ENCODE measurements at regions not wholly inside any gene's neighbourhood (a gene's known extent, or its start where the extent isn't known, plus 50 kb on each side); places are given as distances from the start of the nearest gene placed in this dataset.
"Not testable (repeated sequence)": the region's sequence is repeated elsewhere in the genome, so short reads cannot be mapped to it uniquely, and the experiment has no call there.

DNA sequence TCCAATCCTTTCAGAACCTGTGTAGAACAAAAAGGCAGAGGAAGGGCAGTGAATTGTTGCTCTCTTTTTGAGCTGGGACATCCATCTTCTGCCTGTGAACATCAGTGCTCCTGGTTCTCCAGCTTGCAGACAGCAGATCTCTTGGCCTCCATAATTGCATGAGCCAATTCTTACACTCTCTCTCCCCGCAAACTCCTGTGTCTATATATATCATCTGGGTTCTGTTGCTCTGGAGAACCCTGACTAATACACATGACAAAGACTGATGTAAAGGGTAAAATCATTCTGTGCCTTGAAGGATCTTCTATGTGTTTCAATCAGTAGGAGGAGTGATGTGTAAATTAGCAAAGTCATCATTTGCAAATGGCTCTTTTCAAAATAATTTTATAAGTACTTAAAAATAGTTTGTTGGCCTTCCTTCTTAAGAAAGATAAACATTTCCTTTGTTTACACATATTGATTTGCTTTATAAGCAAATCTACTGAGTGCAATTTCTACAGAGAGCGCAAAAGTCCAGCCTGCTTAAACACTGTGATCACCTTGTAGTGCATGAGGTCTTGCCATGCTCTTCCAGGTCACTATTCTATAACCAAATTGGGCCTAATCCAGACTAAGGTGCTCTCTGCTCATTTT, 154.9 kb upstream of the ANKRD28 start:
- DNase-seq: no peak

DNA sequence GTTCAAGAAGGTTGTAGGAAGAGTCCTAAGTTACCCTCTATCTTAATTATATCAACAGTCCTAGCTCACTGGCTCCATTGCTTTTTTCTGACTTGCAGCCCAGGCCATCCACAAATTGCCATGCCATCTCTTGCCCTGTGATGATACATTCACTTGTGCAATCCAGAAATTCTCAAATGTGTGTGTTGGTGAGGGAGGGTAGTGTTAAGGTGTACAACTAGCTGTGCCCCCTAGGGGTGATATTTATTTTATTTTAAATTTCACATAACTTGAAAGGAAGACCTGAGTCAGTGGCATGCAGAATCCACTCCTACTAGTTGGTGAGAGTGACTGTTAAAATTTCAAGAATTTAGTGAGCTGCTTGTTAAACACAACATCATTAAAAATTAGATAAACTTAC, 156.1 kb upstream of the ANKRD28 start:
- no peak for DNase-seq

DNA sequence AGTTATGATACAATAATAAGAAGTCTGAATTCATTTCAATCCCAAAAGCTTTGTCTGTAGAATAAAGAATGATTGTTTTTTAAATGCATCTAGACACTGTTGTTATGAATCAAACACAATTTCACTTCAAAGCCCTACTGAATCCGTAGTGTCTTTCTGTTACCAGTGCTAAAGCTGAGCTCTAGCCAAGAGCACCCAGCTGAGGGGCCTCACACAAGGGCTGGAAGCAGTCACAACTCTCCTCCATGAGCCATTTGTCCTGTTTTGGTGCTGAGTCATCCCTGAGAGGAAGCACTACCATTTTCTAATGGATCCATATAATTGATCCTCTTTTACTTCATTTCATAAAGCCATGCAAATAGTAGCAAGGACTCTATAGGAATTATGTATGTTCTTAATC, 158.2 kb upstream of the ANKRD28 start:
- DNase-seq: no peak

DNA sequence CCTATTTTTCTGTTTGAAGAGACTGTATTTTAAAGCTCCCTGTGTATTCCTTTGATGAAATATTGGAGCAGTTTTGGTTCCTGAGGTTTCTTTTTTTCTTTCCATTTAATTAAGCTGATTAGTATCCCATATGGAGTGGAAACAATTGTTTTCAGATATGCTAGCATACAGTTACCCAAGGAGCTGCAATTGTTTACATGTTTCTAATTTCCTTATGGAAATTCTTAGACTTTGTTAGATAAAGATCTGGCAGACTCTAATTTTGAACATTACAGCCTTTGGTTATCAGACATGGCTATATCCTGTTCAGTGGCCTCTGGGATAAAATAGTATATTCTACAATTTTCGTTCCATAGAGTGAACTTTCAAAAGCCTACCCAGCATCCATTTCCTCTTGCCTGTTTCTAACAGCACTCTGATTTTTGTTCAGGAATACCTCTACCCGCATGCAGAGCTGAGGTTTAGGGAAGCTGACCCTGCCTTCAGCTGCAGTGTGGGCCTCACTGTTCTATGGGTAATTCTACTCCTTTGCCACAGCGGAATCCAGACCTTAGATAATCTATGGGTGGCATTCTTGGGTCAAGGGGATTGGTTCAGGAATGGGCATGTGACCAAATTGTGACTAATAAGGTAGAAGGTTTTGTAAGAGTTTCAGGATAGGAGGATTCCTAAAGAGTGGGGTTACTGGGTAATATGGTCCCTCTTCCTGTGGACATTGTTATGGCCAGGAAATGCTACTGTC, 161.1 kb upstream of the ANKRD28 start:
- DNase-seq: no peak

DNA sequence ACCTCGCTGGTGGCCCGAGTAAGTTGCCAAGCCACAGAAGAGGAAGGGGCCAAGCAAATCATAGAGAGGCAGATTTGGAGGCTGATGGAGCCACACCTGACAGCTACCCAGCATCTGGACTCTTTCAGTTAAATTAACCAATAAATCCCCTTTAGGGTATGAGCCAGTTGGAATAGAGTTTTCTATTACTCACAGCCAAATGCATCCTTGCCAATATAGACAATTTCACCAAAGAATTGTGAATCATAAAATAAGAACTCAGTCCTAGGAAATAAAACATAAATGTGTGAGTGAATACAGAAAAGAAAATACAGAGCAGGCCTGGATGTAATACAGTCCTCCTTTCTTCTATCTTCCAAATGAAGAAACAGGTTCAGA, 161.6 kb upstream of the ANKRD28 start:
- no peak for DNase-seq

DNA sequence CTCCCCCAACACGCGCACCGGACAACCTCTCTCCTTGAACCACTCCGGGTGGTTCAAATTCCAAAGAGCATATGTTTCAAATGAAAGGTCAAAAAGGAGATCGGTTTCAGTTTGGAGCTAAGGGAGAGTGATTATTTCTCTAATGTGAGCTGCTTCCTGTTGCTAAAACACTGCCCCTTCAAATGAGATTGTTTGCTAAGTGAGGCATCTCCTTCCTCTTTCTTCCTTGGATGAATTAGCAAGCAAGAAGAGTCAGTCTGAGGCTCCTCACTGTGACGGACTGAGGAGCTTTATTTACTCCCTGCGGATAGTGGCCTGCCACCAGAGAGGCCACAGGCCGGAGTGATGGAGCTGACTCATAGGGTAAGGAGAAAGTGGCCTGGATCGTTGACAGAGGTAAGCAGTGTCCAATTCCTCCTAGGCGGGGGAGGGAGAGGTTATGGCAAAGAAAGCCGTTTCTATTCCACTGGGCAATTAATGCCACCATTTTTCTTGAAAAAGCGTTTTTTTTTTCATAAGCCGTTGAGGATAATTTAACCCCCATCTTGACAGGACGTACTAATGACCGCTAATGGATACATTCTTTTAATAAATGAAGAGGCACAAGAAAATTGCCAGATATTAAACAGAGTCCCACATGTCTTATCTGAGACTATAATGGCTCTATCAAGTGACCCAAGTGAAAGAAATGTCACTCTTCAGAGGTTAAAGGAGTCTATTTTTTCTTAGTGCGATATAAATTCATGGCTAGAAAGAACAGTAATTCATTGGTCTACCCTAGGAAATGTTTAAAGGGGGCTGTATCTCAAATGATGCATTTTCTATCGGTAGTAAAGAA, 167.0 kb upstream of the ANKRD28 start:
- no peak for DNase-seq

DNA sequence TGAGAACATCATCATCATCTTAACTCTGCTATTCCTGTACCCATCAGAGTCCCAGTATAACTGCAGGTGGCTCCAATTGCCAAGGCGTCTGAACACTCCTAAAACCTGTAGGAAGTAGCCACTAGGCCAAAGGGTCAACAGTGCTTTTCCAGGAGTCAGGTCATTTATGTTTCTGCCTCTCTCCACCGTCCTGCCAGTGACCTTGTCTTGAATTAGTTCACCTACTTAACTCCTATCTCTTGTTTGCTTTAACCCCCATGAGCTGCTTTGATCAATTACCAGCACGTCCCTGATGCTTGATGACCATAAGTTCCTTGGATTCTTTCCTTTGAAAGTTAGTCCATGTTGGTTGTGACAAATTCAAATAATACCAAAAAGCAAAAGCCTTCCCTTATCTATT, 169.8 kb upstream of the ANKRD28 start:
- DNase-seq: no peak

DNA sequence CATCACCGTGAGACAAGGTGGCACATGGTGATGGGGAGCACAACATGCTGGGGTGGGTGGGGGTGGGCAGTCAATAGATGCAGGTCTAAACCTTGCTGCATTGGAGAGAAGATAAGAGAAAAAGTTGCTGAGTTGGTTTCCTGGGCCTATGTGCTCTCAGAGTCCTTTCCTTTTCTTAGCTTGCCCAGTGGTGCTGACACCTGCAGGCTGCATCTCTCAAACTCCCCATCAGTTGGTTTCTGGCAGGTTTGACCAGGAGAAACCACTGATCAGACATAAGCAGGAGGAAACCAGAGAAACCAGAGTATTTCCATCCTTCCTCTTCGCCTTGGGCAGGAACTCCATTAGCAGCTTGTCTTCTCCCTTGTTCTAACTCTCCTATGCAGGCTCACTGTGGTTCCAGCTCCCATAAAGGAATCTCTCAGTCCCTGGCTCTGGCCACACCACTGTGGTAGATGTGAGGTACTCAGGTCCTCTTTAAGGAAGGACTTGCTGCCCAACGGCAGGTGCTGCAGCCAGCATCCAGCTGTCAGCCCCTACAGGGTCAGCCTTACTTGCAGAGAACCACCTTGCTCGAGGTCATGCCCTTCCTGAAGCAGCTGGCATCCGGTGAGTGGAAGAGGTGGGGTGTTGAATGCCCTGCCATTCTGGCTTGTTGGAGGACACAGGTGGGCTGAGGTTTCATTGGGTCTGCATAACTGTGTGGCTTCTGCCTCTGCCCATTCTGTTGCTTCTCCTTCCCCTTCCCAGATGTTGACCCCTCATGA, 172.3 kb upstream of the ANKRD28 start:
- DNase-seq: no peak

DNA sequence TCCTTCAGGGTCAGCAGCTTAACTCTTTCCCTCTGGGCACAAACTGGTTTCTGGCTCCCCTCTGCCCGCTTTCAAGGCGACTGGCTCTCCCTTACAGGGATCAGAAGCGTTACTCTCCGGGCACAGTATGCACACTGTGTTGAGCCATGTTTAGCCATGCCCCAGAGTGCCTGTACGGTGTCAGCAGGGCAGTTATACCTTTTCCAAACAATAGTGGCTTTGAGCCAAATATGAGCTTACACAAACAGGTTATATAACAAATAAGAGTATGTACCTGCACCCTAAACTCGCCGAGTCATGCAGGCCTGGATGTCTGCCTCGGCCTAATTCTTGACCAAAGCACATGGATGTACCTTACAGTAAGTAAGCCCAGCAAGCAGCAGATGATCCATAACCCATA, 175.6 kb upstream of the ANKRD28 start:
- no peak for DNase-seq

DNA sequence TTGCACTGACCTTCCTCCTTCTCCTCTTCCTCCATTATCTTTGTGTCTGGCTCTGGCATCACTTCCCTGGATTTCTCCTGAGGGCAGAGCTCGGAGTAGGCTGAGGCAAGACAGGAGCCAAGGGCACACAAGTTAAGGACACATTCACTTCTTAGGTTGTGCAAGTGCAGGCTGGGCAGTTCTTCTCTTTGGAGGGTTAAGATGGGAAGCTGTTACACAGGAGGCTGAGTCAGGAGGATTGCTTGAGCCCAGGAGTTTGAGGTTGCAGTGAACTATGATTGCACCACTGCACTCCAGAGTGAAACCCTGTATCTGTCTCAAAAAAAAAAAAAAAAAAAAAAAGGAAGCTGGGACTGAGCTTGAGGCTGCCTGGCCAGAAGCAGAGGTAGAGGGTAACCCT, 176.2 kb upstream of the ANKRD28 start:
- no peak for DNase-seq

DNA sequence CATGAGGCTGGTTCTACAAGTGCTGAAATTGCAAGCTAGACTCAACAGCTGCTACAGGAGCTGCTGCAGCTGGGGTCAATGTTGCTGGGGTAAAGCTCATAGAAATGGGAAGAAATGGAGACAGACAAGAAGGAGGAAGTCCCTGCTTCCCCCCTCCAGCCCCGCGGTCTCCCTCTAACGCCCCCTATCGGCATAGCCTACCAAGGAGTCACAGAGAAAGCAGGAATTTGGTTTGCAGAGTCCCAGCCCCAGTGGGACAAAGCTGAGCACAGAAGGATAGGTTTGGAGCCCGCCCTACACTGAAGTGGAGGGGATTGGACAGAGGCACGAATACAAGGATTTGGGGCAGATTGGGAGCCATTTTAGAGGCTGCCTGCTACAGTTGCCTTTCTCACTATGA, 176.9 kb upstream of the ANKRD28 start:
- DNase-seq: no peak

DNA sequence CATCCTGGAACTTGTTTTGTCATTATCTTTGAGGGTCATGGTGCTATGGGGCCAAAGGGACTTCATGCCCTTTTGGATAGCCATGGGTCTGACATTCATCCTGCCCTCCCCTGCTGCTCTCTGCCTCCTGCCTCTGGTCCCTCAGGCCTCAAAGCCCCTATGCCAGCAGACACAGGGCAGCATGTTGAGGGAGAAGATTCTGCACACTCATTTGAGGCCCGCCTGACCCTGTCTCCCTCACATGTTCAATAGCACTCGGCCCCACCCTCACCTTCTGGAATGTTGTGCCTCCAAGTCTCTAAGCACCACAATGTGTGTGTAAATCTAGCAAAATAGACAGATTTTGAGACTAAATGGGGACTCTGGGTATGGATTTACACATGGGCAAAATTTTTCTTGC, 178.7 kb upstream of the ANKRD28 start:
- no peak for DNase-seq

DNA sequence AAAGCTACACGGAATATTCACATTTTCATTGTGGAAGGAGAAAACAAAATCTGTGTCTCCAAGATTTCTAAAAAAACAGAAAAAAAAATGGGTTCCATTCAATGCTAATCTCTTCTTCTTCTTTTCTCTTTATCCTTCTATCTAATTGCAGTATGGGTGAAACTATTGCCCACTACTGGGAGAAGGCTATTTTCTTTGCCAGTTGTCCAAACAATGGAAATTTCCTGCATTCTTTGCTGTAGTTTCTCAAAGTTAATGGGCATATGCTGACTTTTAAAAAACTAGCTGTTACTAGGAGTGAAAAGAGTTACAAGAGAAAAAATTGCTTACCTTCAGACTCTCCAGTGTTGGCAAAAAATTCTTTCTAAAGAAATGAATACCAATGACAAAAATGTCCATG, 179.3 kb upstream of the ANKRD28 start:
- no peak for DNase-seq

DNA sequence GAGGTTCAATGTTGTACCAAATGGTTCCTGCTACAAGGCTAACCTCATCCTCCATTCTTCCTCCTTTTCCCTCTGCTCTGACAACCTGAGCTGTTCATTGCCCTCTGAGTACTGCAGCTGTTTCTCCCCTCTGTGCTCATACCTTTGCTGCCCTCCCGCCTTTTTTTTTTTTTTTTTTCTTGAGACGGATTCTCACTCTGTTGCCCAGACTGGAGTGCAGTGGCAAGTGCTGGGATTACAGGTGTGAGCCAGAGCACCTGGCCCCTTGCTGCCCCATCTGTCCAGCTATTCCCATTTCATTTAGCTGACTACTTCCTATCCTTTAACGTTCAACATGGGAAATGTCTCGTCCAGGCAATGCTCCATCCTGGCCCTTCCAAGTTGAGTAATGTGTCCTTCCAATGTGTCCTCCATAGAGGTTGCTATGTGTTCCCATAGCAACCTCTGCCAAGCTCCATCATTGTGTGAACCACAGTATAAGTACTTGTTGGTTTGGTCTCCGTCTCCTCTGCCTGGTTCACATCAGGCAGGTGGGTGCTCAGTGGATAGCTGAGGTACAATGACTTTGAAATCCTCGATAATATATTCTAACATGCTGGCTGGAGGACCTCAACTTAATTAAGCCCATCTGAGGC, 179.9 kb upstream of the ANKRD28 start:
- DNase-seq: no peak

DNA sequence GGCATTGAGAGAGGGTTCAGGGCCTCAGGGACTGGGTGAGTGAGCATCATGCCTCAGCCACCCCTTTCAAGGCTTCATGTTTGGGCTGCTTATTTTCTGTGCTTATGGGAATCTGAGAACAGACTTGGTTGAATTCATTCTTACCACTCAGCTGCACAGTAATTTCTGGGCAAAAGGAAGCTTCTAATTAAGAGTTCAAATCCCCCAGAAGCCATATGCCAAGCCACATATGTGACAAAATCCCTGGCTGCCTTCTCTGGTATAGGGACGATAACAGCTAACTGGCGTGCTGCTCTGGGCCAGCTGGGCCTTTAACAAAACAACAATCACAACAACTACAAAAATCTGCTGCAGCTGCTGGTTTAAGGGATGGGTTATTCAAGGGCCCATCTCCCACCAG, 181.0 kb upstream of the ANKRD28 start:
- DNase-seq: no peak

DNA sequence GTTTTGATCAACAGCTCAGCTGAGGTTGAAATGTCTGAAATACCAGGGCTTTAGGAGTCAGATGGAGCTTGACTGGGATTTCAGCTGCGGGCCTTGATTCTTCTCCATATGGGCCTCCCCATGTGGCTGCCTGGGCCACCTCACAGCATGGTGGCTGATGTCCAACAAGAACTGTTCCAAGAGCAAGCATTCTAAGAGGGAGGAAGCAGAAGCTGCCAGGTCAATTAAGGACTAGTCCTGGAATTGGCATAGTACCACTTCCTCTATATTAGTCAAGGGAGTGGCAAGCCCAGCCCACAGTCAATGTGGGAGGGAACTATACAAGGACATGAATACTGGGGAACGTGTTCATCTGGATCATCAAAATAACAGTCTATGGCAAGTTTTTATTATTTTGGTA, 181.7 kb upstream of the ANKRD28 start:
- DNase-seq: no peak

DNA sequence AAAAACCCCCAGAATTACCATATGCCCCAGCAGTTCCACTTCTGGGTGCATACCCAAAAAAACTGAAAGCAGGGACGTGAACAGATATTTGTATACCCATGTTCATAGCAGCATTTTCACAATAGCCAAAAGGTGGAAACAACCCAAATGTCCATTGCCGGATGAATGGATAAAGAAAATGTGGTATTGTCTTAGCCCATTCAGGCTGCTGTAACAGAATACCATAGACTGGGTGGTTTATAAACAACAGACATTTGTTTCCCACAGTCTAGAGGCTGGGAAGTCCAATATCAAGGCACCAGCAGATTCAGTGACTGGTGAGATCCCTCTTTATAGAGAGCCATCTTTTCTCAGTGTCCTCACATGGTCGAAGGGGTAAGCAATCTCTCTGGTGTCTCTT, 182.1 kb upstream of the ANKRD28 start:
- DNase-seq: no peak

DNA sequence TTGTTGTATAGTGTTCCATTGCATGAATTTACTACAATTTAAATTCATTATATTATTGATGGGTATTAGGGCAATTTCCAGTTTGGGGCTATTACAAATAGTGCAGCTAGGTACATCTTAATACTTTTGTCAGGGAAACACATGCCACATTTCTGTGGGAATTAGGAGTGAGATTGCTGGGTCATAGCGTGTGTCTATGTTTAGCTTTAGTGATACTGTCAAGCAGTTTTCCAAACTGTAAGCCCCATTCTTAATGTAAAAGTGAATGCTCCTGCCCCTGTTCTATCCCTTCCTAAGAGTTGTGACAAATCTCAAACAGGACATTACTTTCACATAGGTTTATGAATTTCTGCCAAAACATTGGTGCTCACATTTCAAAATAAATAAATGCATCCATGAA, 184.5 kb upstream of the ANKRD28 start:
- no peak for DNase-seq

DNA sequence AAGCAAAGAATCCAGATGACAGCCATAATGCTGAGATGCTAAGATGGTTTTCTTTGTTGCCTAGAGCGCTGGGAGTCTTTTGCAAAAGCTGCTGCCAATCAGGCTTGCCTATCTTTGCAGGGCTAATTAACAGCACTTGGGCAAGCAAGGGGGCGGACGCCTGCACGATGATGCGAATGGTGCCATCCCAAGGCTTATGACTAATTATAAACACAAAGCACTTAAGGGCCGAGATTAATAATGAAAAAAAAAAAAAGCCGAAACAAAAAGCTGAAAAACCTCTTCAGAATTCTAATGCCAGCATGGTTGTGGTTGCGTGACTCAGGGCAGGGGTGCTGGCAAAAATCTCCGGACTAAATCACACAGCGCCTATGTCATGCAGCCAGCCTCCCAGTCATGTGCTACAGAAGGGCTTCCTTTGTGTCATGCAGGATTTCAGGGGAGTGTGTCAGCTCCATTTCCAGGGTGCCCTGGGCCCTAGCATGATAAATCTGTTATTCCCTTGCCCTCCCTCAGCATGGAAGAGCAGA, 185.0 kb upstream of the ANKRD28 start:
- peak; percentile 13 for DNase-seq

DNA sequence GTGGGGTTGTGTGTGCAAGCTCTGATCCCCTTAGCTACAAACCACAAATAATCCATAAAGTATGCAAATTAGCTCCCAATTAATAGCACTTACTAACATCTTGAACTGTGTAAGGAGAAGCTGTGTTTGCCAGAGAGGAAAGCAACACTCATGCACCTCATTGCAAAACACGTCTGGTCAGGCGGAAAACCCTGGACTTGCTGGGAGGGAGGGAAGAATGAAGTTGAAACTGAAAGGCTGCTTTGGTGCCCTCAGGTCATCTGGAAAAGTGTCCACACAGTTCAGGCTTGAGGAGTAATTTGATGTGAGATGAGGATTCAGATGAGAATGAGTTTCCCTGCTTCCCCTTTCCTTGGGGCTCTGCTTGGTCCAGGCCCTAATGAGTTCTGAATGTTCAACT, 185.5 kb upstream of the ANKRD28 start:
- DNase-seq: no peak

DNA sequence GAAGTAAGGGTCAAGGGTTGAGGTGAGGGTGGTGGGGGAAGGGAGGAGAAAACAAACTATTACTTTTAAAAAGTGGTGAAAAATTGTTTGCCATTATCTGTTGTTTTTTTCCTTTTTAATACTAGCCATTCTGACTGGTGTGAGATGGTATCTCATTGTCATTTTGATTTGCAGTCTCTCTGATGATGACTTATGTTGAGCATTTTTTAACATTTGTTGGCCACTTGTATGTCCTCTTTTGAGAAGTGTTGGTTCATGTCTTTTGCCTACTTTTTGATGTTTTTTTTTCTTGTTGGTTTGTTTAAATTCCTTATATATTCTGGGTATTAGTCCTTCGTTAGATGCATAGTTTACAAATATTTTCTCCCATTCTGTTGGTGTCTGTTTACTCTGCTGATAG, 185.9 kb upstream of the ANKRD28 start:
- DNase-seq: no peak

DNA sequence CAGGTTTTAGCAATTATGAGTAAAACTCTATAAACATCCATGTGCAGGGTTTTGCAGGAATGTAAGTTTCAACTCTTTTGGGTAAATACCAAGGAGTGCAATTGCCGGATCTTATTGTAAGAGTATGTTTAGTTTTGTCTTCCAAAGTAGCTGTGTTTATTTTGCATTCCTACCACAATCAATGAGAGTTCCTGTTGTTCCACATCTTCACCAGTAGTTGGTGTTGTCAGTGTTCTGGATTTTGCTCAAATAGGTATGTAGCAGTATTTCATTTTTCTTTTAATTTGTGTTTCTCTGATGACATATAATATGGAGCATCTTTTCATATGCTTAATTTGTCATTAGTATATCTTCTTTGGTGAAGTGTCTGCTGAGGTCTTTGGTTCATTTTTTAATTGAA, 185.1 kb upstream of the GALNT15 start:
- DNase-seq: no peak

DNA sequence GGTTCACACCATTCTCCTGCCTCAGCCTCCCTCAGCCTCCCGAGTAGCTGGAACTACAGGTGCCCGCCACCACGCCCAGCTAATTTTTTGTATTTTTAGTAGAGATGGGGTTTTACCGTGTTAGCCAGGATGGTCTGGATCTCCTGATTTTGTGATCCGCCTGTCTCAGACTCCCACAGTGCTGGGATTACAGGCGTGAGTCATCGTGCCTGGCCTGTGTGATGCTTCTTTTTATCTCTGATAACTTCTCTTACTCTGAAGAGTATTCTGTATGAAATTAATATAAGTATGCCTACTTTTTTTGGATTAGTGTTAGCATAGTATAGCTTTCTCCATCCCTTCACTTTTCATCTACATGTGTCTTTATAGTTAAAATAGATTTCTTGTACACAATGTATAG, 180.8 kb upstream of the GALNT15 start:
- DNase-seq: not testable (repeated sequence)
